Fibroblast of skin of abdomen (primary cell): ENCODE measurements at regions not wholly inside any gene's neighbourhood (a gene's known extent, or its start where the extent isn't known, plus 50 kb on each side); places are given as distances from the start of the nearest gene placed in this dataset.
"Not testable (repeated sequence)": the region's sequence is repeated elsewhere in the genome, so short reads cannot be mapped to it uniquely, and the experiment has no call there.

ENCODE experiments used
- DNase-seq: peaks from one replicate; pipeline ENCODE4 v3.0.0-alpha.2; 2013

DNA sequence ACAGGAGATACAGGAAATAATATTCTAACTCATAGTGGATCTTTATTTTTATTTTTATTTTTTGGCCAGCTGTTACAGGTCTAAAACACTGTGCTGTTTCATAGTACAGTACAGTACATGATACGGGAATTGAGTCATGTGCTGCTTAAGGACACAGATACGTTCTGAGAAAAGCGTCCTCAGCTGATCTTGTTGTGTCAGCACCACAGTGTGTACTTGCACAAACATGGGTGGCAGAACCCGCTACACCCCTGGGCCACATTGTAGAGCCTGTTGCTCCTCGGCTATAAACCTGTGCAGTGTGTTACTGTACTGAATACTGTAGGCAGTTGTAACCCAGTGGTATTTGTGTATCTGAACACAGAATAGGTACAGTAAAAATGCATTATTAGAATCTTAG is 183.4 kb downstream of the OR4M2 start:
- no peak for DNase-seq

DNA sequence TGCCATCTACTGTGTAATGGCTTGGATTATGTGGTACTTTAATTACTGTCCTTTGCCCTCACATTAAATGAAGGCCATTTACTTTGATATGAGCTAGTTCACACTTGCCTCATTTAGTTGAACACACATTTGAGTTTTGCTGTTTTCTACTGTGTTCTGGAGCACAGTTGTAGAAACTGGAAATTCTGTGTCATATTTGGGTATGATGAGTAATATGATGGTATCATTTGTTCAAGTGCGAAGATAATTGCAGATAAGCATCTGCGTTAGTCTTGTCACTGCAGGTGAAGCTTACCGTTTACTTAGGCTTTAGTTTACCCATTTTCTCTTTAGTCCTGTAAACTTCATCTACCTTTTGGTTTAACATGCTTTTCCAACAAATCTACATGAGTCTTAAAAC is 183.9 kb downstream of the OR4M2 start:
- not testable (repeated sequence) for DNase-seq

GRCh38 chr15:22265056-22265945 is 185.0 kb downstream of the OR4M2 start:
- DNase-seq: no peak

DNA sequence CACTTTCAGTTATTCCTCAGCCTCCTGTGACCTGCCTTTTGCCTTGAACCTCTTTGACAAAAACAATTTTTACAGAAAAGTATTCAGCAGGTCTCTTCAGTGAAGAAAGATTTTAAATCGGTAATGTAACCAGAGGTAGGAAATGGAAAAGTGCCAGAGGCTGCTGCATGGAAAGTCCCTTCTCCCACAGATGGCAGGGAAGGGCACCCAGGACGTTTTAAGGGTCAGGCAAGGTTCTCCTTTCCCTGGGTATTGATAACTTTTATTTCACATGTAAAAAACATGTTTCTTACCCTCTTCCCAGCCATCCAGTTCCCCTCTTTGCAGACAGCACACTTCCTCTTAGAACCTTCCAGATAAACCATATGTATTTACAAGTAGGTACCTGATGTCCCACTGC is 185.6 kb downstream of the OR4M2 start:
- no peak for DNase-seq

DNA sequence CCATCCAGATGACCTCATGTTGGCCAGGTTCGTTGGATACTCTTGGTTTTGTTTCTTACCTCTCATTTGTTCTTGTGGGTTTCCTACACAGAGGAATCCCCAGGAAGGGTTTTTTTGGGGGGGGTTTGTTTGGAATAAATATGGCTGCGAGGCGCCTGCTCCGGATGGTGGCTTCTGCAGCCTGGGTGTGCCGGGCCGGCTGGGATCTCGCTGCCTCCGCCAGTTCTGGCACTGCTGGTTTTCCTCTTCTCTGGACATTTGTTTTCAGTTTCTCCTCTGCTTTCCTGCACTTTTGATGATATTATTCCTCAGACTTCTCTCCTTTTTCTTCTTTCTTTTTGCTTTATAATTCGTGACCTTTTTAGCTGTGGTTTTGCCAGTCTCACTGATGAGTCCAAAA is 187.4 kb downstream of the OR4M2 start:
- DNase-seq: no peak

GRCh38 chr15:22268201-22268600 is 187.9 kb downstream of the OR4M2 start:
- not testable (repeated sequence) for DNase-seq

DNA sequence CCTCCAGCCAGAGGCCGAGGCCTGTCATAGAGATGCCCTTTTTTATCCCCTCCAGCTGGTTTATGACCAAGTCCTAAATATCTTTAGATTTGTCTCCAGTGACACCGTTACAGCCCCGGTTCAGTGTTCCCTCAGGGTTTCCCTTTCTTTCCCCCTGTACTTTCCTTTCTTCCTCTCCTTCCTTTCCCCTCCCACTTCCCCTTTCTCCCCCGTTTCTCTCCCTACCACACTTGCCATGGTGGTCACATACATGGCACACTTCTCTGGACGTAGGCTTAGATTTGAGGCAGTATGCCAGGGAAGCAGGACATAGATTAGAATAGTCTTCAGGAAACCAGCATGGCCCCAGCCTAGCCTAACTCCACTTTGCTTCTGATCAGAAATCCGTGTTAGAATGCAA is 188.3 kb downstream of the OR4M2 start:
- DNase-seq: not testable (repeated sequence)

DNA sequence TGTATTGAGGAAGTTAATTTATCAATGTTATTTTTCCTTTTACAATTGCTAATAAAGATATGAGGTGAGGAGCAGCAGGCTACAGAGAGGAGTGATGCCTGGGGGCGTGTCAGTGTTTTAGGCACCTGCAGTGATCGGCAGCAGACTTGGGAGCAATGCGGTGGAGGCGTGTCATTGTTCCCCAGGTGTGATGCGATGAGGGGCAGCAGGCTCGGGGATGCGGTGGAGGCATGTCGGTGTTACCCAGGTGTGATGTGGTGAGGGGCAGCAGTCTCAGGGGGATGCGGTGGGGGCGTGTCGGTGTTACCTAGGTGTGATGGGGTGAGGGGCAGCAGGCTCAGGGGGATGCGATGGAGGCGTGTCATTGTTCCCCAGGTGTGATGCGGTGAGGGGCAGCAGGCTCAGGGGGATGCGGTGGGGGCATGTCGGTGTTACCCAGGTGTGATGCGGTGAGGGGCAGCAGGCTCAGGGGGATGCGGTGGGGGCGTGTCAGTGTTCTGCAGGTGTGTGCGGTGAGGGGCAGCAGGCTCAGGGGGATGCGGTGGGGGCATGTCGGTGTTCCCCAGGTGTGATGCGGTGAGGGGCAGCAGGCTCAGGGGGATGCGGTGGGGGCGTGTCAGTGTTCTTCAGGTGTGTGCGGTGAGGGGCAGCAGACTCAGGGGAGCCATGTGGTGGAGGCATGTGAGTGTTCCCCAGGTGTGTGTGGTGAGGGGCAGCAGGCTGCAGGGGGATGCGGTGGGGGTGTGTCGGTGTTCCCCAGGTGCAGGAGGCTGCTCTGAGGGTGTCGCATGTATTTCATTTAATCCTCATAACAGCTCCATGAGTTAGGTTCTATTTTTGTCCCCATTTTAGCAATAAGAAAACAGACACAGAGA is 186.2 kb upstream of the GOLGA6L22 start:
- DNase-seq: not testable (repeated sequence)

GRCh38 chr15:22273185-22273584 is 185.5 kb upstream of the GOLGA6L22 start:
- not testable (repeated sequence) for DNase-seq

DNA sequence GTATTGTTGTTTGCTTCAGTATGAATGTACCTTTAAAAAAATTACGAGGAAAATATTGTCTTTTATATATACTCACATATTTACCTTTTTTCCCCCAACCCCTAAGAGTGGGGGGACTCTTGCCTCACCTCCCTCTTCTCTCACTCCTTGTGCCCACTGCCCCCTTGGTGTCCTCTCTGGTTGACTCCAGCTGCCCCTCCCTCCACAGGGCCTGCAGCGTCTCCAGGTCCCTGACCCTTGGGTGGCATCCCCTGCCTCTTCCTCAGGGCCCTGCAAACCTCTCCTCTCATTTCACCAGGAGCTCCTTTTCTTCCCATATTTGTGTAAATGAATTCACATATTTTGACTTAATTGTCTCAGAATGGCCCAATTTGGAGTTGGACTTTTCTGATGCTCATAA is 184.3 kb upstream of the GOLGA6L22 start:
- not testable (repeated sequence) for DNase-seq

DNA sequence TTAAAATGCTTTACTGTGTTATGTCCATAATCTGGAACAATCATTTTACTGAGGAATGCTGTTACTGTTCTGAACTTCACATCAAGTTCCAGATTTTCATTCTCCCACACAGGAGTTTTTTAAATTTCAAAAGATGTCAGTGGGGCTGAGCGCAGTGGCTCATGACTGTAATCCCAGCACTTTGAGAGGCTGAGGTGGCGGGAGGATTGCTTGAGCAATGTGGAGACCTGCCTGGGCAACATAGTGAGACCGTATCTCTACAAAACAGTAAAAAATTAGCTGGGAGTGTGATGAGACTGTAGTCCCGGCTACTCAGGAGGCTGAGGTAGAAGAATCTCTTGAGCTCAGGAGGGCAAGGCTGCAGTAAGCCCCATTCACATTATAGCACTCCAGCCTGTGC is 177.9 kb upstream of the GOLGA6L22 start:
- DNase-seq: not testable (repeated sequence)

GRCh38 chr15:22282794-22283533 is 175.7 kb upstream of the GOLGA6L22 start:
- not testable (repeated sequence) for DNase-seq

- DNase-seq: not testable (repeated sequence)
These were observed 173.8 kb upstream of the GOLGA6L22 start for GRCh38 chr15:22284795-22285420.

- DNase-seq: not testable (repeated sequence)
These were observed 167.6 kb upstream of the GOLGA6L22 start for GRCh38 chr15:22291054-22291453.

- DNase-seq: not testable (repeated sequence)
These were observed 155.6 kb upstream of the GOLGA6L22 start for GRCh38 chr15:22303112-22303511.
